H9 (cell line): ENCODE measurements at regions not wholly inside any gene's neighbourhood (a gene's known extent, or its start where the extent isn't known, plus 50 kb on each side); places are given as distances from the start of the nearest gene placed in this dataset.

Experiments used
- DNase-seq: peaks from one replicate; pipeline ENCODE4 v3.0.0-alpha.2; 2017
- H2AFZ ChIP-seq: one replicate; pipeline ENCODE4 v1.6.1; 2013; ENCODE audit warnings: mild to moderate bottlenecking, low read length, control low read depth, moderate library complexity
- H2AK5ac ChIP-seq: 2 replicates; pipeline ENCODE4 v1.6.1; 2013; ENCODE audit warnings: low read length, control low read depth, mixed read lengths; ENCODE audit not compliant: insufficient read length
- H2BK120ac ChIP-seq: one replicate; pipeline ENCODE4 v1.6.1; 2013; ENCODE audit warnings: low read depth, mild to moderate bottlenecking, low read length, control low read depth, inconsistent platforms; ENCODE audit not compliant: poor library complexity, severe bottlenecking
- H2BK12ac ChIP-seq: 2 replicates; pipeline ENCODE4 v1.6.1; 2013; ENCODE audit warnings: low read length, control low read depth, mixed read lengths, low read depth; ENCODE audit not compliant: insufficient read length
- H2BK15ac ChIP-seq: 2 replicates; pipeline ENCODE4 v1.6.1; 2013; ENCODE audit warnings: low read depth, low read length, control low read depth
- H2BK20ac ChIP-seq: one replicate; pipeline ENCODE4 v1.6.1; 2013; ENCODE audit warnings: low read depth, mild to moderate bottlenecking, low read length, control low read depth, inconsistent platforms; ENCODE audit not compliant: poor library complexity, severe bottlenecking
- H2BK5ac ChIP-seq: 2 replicates; pipeline ENCODE4 v1.6.1; 2013; ENCODE audit warnings: low read length, control low read depth, mixed read lengths; ENCODE audit not compliant: insufficient read length
- H3K14ac ChIP-seq: 2 replicates; pipeline ENCODE4 v1.6.1; 2013; ENCODE audit warnings: low read length, control low read depth; ENCODE audit not compliant: insufficient read depth
- H3K18ac ChIP-seq: 2 replicates; pipeline ENCODE4 v1.6.1; 2013; ENCODE audit warnings: low read depth, mild to moderate bottlenecking, mixed read lengths, low read length, control low read depth; ENCODE audit not compliant: insufficient read length
- H3K23ac ChIP-seq: 2 replicates; pipeline ENCODE4 v1.6.1; 2013; ENCODE audit warnings: low read length, control low read depth, mixed read lengths, low read depth; ENCODE audit not compliant: insufficient read length
- H3K23me2 ChIP-seq: 2 replicates; pipeline ENCODE4 v1.6.1; 2013; ENCODE audit warnings: low read depth, mild to moderate bottlenecking, mixed read lengths, low read length, control low read depth; ENCODE audit not compliant: insufficient read length, poor library complexity, severe bottlenecking
- H3K27ac ChIP-seq: 2 replicates; pipeline ENCODE4 v1.5.1; 2013; ENCODE audit warnings: low read length, control low read depth, mixed read lengths, low read depth; ENCODE audit not compliant: insufficient read length
- H3K27me3 ChIP-seq: 2 replicates; pipeline ENCODE4 v1.6.1; 2013; ENCODE audit warnings: low read length, control low read depth, inconsistent platforms; ENCODE audit not compliant: insufficient read depth
- H3K4ac ChIP-seq: 2 replicates; pipeline ENCODE4 v1.6.1; 2013; ENCODE audit warnings: low read depth, mild to moderate bottlenecking, control low read depth, inconsistent platforms, low read length, moderate library complexity
- H3K4me1 ChIP-seq: 2 replicates; pipeline ENCODE4 v1.6.1; 2013; ENCODE audit warnings: low read length, control low read depth, inconsistent platforms; ENCODE audit not compliant: insufficient read depth
- H3K4me2 ChIP-seq: 2 replicates; pipeline ENCODE4 v1.6.1; 2013; ENCODE audit warnings: low read length, control low read depth, mixed read lengths; ENCODE audit not compliant: insufficient read length, insufficient read depth
- H3K56ac ChIP-seq: 2 replicates; pipeline ENCODE4 v1.6.1; 2013; ENCODE audit warnings: low read depth, mild to moderate bottlenecking, mixed read lengths, low read length, control low read depth; ENCODE audit not compliant: insufficient read length
- H3K79me1 ChIP-seq: 2 replicates; pipeline ENCODE4 v1.6.1; 2013; ENCODE audit warnings: low read depth, mild to moderate bottlenecking, moderate library complexity, low read length, control low read depth, inconsistent platforms; ENCODE audit not compliant: insufficient read depth, poor library complexity, severe bottlenecking
- H3K79me2 ChIP-seq: 2 replicates; pipeline ENCODE4 v1.6.1; 2013; ENCODE audit warnings: low read length, control low read depth, inconsistent platforms; ENCODE audit not compliant: insufficient read depth
- H3K9ac ChIP-seq: 2 replicates; pipeline ENCODE4 v1.6.1; 2013; ENCODE audit warnings: low read length, control low read depth, mixed read lengths; ENCODE audit not compliant: insufficient read length; ENCODE audit errors: extremely low read depth
- H3K9me3 ChIP-seq: one replicate; pipeline ENCODE4 v1.6.1; 2013; ENCODE audit warnings: low read depth, low read length, inconsistent platforms; ENCODE audit not compliant: control insufficient read depth
- H3T11ph ChIP-seq: one replicate; pipeline ENCODE4 v1.6.1; 2013; ENCODE audit warnings: mild to moderate bottlenecking, low read length, control low read depth, inconsistent platforms
- H4K20me1 ChIP-seq: one replicate; pipeline ENCODE4 v1.6.1; 2013; ENCODE audit not compliant: control insufficient read depth, insufficient read length, insufficient read depth
- H4K5ac ChIP-seq: 2 replicates; pipeline ENCODE4 v1.6.1; 2013; ENCODE audit warnings: low read depth, mild to moderate bottlenecking, mixed read lengths, low read length, control low read depth; ENCODE audit not compliant: insufficient read length
- H4K8ac ChIP-seq: replicated peaks from 2 replicates; pipeline ENCODE4 v1.6.1; 2013; ENCODE audit warnings: low read length, control low read depth, mixed read lengths, low read depth; ENCODE audit not compliant: insufficient read length
- H4K91ac ChIP-seq: 2 replicates; pipeline ENCODE4 v1.6.1; 2013; ENCODE audit warnings: low read depth, mild to moderate bottlenecking, moderate library complexity, mixed read lengths, low read length, control low read depth; ENCODE audit not compliant: insufficient read length
- H3K27ac Mint-ChIP-seq, 3 experiments: 2 replicates in 2 of 3; 3 replicates in 1 of 3; pipeline ENCODE4 v1.8.0; 2020 to 2021; ENCODE audit warnings: mixed read lengths in 3 of 3, mild to moderate bottlenecking in 1 of 3, moderate library complexity in 1 of 3
- H3K27me3 Mint-ChIP-seq: 2 replicates; pipeline ENCODE4 v1.8.0; 2021; ENCODE audit warnings: low read depth, mild to moderate bottlenecking, moderate library complexity, mixed read lengths
- H3K36me3 Mint-ChIP-seq, 3 experiments: 2 replicates in 2 of 3; 3 replicates in 1 of 3; pipeline ENCODE4 v1.8.0; 2020 to 2021; ENCODE audit warnings: low read depth in 3 of 3, mixed read lengths in 3 of 3; ENCODE audit not compliant: insufficient read depth in 1 of 3
- H3K4me1 Mint-ChIP-seq, 2 experiments: 2 replicates each; pipeline ENCODE4 v1.8.0; 2020; ENCODE audit warnings: mixed read lengths in 2 of 2
- H3K4me3 Mint-ChIP-seq, 2 experiments: 2 replicates in 1 of 2; 3 replicates in 1 of 2; pipeline ENCODE4 v1.8.0; 2020 to 2021; ENCODE audit warnings: mild to moderate bottlenecking in 2 of 2, mixed read lengths in 2 of 2, moderate library complexity in 1 of 2
- H3K9me3 Mint-ChIP-seq, 2 experiments: 2 replicates in 1 of 2; 3 replicates in 1 of 2; pipeline ENCODE4 v1.8.0; 2020; ENCODE audit warnings: mild to moderate bottlenecking in 2 of 2, mixed read lengths in 2 of 2, moderate library complexity in 1 of 2
- CTCF ChIP-seq: fragments of 200-600 bp; sonication (generic); conservative IDR thresholded peaks from 3 replicates; pipeline ENCODE4 v1.8.0; 2021; ENCODE audit warnings: antibody characterized with exemption, mild to moderate bottlenecking
- WGBS: extraction: QIAGEN DNeasy Blood & Tissue Kit; methylation state at CpG from one replicate; pipeline ENCODE4 v1.1.7; 2013; ENCODE audit warnings: missing lambda C conversion rate, low lambda C conversion rate, mixed read lengths; ENCODE audit not compliant: insufficient read length; ENCODE audit errors: extremely low coverage; 5-methylcytosine and 5-hydroxymethylcytosine counted together

- Histone ChIP-seq H4K91ac (no peak overlapping the region), H3K18ac (no peak overlapping the region), H3K4me1 (no peaks in the 10 kb centered on the region), H3K79me1 (no peaks in the 10 kb centered on the region), H3K56ac (no peak overlapping the region), H3K79me2 (no peaks in the 10 kb centered on the region), H3K4ac (no peak overlapping the region), H2BK120ac (no peak overlapping the region), H2AK5ac (no peak overlapping the region), H3K23me2 (no peaks in the 10 kb centered on the region), H3K27me3 (no peaks in the 10 kb centered on the region), H2BK5ac (no peak overlapping the region), H2BK20ac (no peak overlapping the region), H4K8ac (no peak overlapping the region), H4K5ac (no peak overlapping the region), H3K27ac (no peak overlapping the region), H4K20me1 (no peaks in the 10 kb centered on the region), H3K9me3 (no peaks in the 10 kb centered on the region), H3K4me2 (no peak overlapping the region), H3K9ac (no peak overlapping the region), H3K23ac (no peak overlapping the region), H2BK12ac (no peak overlapping the region), H2BK15ac (no peak overlapping the region), H3K14ac (no peak overlapping the region), H2AFZ (no peak overlapping the region), H3T11ph (no peak overlapping the region)
- Mint-ChIP-seq H3K4me3 (no peak overlapping the region), H3K36me3 (peaks cover 0 to 8% (median 1%) of the 10 kb centered on the region in 3 experiments; a peak in 3 of 7 replicates), H3K27ac (no peak overlapping the region), H3K4me1 (no peaks in the 10 kb centered on the region), H3K9me3 (peaks cover 7 to 18% of the 10 kb centered on the region in 2 experiments), H3K27me3 (peaks cover 10% of the 10 kb centered on the region)
- no peak for TF ChIP-seq CTCF
- no peak for DNase-seq
- no CpG with 5 or more reads among the region's 5 CpGs for WGBS
Measured at GRCh38 chr5:174785120-174785680, 60.8 kb downstream of the MSX2 start.
